ENCODE measurements at regions not wholly inside any gene's neighbourhood (a gene's known extent, or its start where the extent isn't known, plus 50 kb on each side); places are given as distances from the start of the nearest gene placed in this dataset.

GRCh38 chr9:81145331-81145963 lies 543.9 kb downstream of the TLE1 start:
- TF ChIP-seq JUND (IDR thresholded peaks at IDR 0.05; ENCODE audit: low read depth): no peak
- DNase-seq (ENCODE audit: low read depth in 1 of 2, low spot score in 1 of 2): no peak
- in situ Hi-C loops (cut with HindIII; ENCODE audit: low pct_unique_long_range_greater_than_20kb, low sequenced_read_pairs): no loop called here

- TF ChIP-seq JUND (IDR thresholded peaks at IDR 0.05; ENCODE audit: low read depth): no peak
- no peak for DNase-seq (ENCODE audit: low read depth in 1 of 2, low spot score in 1 of 2)
- in situ Hi-C loops (cut with HindIII; ENCODE audit: low pct_unique_long_range_greater_than_20kb, low sequenced_read_pairs): no loop called here
These were observed 547.4 kb downstream of the TLE1 start for GRCh38 chr9:81141961-81142360.

GRCh38 chr9:81137976-81138568 lies 551.3 kb downstream of the TLE1 start:
- TF ChIP-seq JUND (IDR thresholded peaks at IDR 0.05; ENCODE audit: low read depth): no peak
- in situ Hi-C loops (cut with HindIII; ENCODE audit: low pct_unique_long_range_greater_than_20kb, low sequenced_read_pairs): no loop called here
- DNase-seq (ENCODE audit: low read depth in 1 of 2, low spot score in 1 of 2): no peak

- in situ Hi-C loops (cut with HindIII; ENCODE audit: low pct_unique_long_range_greater_than_20kb, low sequenced_read_pairs): no loop called here
- DNase-seq (ENCODE audit: low read depth in 1 of 2, low spot score in 1 of 2): no peak
- TF ChIP-seq JUND (IDR thresholded peaks at IDR 0.05; ENCODE audit: low read depth): no peak
These were observed 556.6 kb downstream of the TLE1 start for GRCh38 chr9:81132796-81133195.

GRCh38 chr9:81132318-81132717 lies 557.0 kb downstream of the TLE1 start:
- in situ Hi-C loops (cut with HindIII; ENCODE audit: low pct_unique_long_range_greater_than_20kb, low sequenced_read_pairs): no loop called here
- no peak for TF ChIP-seq JUND (IDR thresholded peaks at IDR 0.05; ENCODE audit: low read depth)
- DNase-seq (ENCODE audit: low read depth in 1 of 2, low spot score in 1 of 2): no peak

- in situ Hi-C loops (cut with HindIII; ENCODE audit: low pct_unique_long_range_greater_than_20kb, low sequenced_read_pairs): no loop called here
These were observed 560.6 kb downstream of the TLE1 start for GRCh38 chr9:81128701-81129100.

GRCh38 chr9:81125446-81126092 lies 563.8 kb downstream of the TLE1 start:
- TF ChIP-seq JUND (IDR thresholded peaks at IDR 0.05; ENCODE audit: low read depth): no peak
- no peak for DNase-seq (ENCODE audit: low read depth in 1 of 2, low spot score in 1 of 2)
- in situ Hi-C loops (cut with HindIII; ENCODE audit: low pct_unique_long_range_greater_than_20kb, low sequenced_read_pairs): no loop called here

More at GRCh38 chr9:81128701-81129100, 560.6 kb downstream of the TLE1 start:
- no peak for TF ChIP-seq JUND (IDR thresholded peaks at IDR 0.05; ENCODE audit: low read depth)
- no peak for DNase-seq (ENCODE audit: low read depth in 1 of 2, low spot score in 1 of 2)

GRCh38 chr9:81123526-81123925 lies 565.8 kb downstream of the TLE1 start:
- no peak for DNase-seq (ENCODE audit: low read depth in 1 of 2, low spot score in 1 of 2)
- in situ Hi-C loops (cut with HindIII; ENCODE audit: low pct_unique_long_range_greater_than_20kb, low sequenced_read_pairs): no loop called here

GRCh38 chr9:81122749-81123148 lies 566.6 kb downstream of the TLE1 start:
- in situ Hi-C loops (cut with HindIII; ENCODE audit: low pct_unique_long_range_greater_than_20kb, low sequenced_read_pairs): no loop called here
- no peak for TF ChIP-seq JUND (IDR thresholded peaks at IDR 0.05; ENCODE audit: low read depth)
- no peak for DNase-seq (ENCODE audit: low read depth in 1 of 2, low spot score in 1 of 2)

More at GRCh38 chr9:81123526-81123925, 565.8 kb downstream of the TLE1 start:
- TF ChIP-seq JUND (IDR thresholded peaks at IDR 0.05; ENCODE audit: low read depth): no peak

GRCh38 chr9:81119591-81119990 lies 569.8 kb downstream of the TLE1 start:
- no peak for TF ChIP-seq JUND (IDR thresholded peaks at IDR 0.05; ENCODE audit: low read depth)
- in situ Hi-C loops (cut with HindIII; ENCODE audit: low pct_unique_long_range_greater_than_20kb, low sequenced_read_pairs): no loop called here
- no peak for DNase-seq (ENCODE audit: low read depth in 1 of 2, low spot score in 1 of 2)

- in situ Hi-C loops (cut with HindIII; ENCODE audit: low pct_unique_long_range_greater_than_20kb, low sequenced_read_pairs): no loop called here
- no peak for TF ChIP-seq JUND (IDR thresholded peaks at IDR 0.05; ENCODE audit: low read depth)
- no peak for DNase-seq (ENCODE audit: low read depth in 1 of 2, low spot score in 1 of 2)
These were observed 570.9 kb downstream of the TLE1 start for GRCh38 chr9:81118416-81118815.

- no peak for DNase-seq (ENCODE audit: low read depth in 1 of 2, low spot score in 1 of 2)
- TF ChIP-seq JUND (IDR thresholded peaks at IDR 0.05; ENCODE audit: low read depth): no peak
- in situ Hi-C loops (cut with HindIII; ENCODE audit: low pct_unique_long_range_greater_than_20kb, low sequenced_read_pairs): no loop called here
These were observed 572.8 kb downstream of the TLE1 start for GRCh38 chr9:81116340-81117137.
